ENCODE measurements at regions not wholly inside any gene's neighbourhood (a gene's known extent, or its start where the extent isn't known, plus 50 kb on each side); places are given as distances from the start of the nearest gene placed in this dataset.

GRCh38 chr18:22055466-22056238 lies 113.7 kb upstream of the GATA6 start:
- no peak overlapping the region for H3K4me2 ChIP-seq (ENCODE audit: insufficient read depth, low read length)
- POLR2A ChIA-PET = no interaction called here
- no peaks in the 10 kb centered on the region for H3K9me3 ChIP-seq (replicated peaks; ENCODE audit: control insufficient read depth, insufficient read depth, low read length)
- intact Hi-C loops (cut with micrococcal nuclease) = no loop called here
- BruUV-seq (replicated peaks) = no TSS peak
- dilution Hi-C loops (cut with MboI; ENCODE audit: extremely low pct_ligation_motif_present, low sequenced_read_pairs) = no loop called here
- no peak for FAIRE-seq
- H2AFZ ChIP-seq (ENCODE audit: low read depth, low read length) = no peak overlapping the region
- no peaks in the 10 kb centered on the region for H3K79me2 ChIP-seq (ENCODE audit: control insufficient read depth, insufficient read depth, low read length)
- no peak overlapping the region for H3K4me3 ChIP-seq (replicated peaks in 1 of 3; ENCODE audit: insufficient read depth in 1 of 3, low read depth in 1 of 3, low read length in 3 of 3)
- no peaks in the 10 kb centered on the region for H3K9me1 ChIP-seq (replicated peaks; ENCODE audit: control insufficient read depth, extremely low read depth, insufficient read depth, low read length)
- H3K27me3 ChIP-seq (ENCODE audit: control insufficient read depth in 2 of 2, insufficient read depth in 2 of 2, low read length in 2 of 2) = peaks cover 0 to 4% of the 10 kb centered on the region in 2 experiments
- TF ChIP-seq EZH2 (IDR thresholded peaks at IDR 0.05; ENCODE audit: borderline replicate concordance, low read depth, low read length, severe bottlenecking) (no peak), MYC (IDR thresholded peaks at IDR 0.05; ENCODE audit: low read depth, low read length) (no peak), GATA2 (IDR thresholded peaks at IDR 0.05; ENCODE audit: insufficient read depth, insufficient read length, low read depth, low read length) (no peak), FOS (IDR thresholded peaks at IDR 0.05; ENCODE audit: borderline replicate concordance, insufficient read depth, low read length) (no peak), POLR2AphosphoS5 (IDR thresholded peaks at IDR 0.05; ENCODE audit: insufficient read depth, low read depth, low read length) (no peak), JUN (IDR thresholded peaks at IDR 0.05; ENCODE audit: borderline replicate concordance, insufficient read depth, insufficient read length, low read depth) (no peak), POLR2A (IDR thresholded peaks at IDR 0.05; ENCODE audit: low read depth, low read length) (no peak)
- TF ChIP-seq, protein P1, sequence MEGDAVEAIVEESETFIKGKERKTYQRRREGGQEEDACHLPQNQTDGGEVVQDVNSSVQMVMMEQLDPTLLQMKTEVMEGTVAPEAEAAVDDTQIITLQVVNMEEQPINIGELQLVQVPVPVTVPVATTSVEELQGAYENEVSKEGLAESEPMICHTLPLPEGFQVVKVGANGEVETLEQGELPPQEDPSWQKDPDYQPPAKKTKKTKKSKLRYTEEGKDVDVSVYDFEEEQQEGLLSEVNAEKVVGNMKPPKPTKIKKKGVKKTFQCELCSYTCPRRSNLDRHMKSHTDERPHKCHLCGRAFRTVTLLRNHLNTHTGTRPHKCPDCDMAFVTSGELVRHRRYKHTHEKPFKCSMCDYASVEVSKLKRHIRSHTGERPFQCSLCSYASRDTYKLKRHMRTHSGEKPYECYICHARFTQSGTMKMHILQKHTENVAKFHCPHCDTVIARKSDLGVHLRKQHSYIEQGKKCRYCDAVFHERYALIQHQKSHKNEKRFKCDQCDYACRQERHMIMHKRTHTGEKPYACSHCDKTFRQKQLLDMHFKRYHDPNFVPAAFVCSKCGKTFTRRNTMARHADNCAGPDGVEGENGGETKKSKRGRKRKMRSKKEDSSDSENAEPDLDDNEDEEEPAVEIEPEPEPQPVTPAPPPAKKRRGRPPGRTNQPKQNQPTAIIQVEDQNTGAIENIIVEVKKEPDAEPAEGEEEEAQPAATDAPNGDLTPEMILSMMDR (IDR thresholded peaks at IDR 0.05; ENCODE audit: extremely low read depth in 1 of 2, insufficient read depth in 1 of 2, low read depth in 1 of 2, low read length in 2 of 2) = no peak
- TF ChIP-seq, protein P2, sequence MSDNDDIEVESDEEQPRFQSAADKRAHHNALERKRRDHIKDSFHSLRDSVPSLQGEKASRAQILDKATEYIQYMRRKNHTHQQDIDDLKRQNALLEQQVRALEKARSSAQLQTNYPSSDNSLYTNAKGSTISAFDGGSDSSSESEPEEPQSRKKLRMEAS (IDR thresholded peaks at IDR 0.05; ENCODE audit: insufficient read depth, insufficient read length) = no peak
- no peaks in the 10 kb centered on the region for H4K20me1 ChIP-seq (replicated peaks; ENCODE audit: control insufficient read depth, extremely low read depth, insufficient read depth, low read length)
- no peaks in the 10 kb centered on the region for H3K4me1 ChIP-seq (ENCODE audit: control insufficient read depth, extremely low read depth, insufficient read depth, low read length)
- no peak for DNase-seq (ENCODE audit: low read depth, low spot score)
- no peaks in the 10 kb centered on the region for H3K36me3 ChIP-seq (ENCODE audit: control insufficient read depth in 2 of 2, extremely low read depth in 1 of 2, insufficient read depth in 2 of 2, low read length in 2 of 2)
- CTCF ChIA-PET = no interaction called here
- no peak overlapping the region for H3K9ac ChIP-seq (replicated peaks; ENCODE audit: extremely low read depth, insufficient read depth, low read length)
- H3K27ac ChIP-seq (ENCODE audit: insufficient read depth, low read depth, low read length) = no peak overlapping the region

Measured in endothelial cell of umbilical vein (primary cell).